ENCODE measurements at regions not wholly inside any gene's neighbourhood (a gene's known extent, or its start where the extent isn't known, plus 50 kb on each side); places are given as distances from the start of the nearest gene placed in this dataset.

DNA sequence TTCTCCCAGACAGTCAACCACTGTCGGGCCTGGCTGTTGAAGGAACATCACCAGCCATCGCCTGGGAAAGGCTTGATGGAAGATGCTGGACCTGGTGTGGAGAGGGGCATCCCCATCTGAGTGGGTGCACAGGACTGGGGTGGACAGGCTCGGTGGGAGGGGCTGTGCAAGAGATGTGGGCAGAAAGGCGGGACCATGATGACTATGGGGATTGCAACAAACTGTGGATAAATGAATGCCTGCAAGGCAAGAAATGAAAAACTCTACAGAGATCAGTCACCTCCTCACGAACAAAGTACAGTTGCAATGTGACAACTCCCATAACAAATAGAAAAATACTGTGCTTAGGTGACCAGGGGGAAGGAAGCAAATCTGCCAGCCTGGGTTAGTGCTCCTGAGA is 171.9 kb upstream of the GPR12 start:
- DNase-seq (ENCODE audit: low read depth), result no peak

DNA sequence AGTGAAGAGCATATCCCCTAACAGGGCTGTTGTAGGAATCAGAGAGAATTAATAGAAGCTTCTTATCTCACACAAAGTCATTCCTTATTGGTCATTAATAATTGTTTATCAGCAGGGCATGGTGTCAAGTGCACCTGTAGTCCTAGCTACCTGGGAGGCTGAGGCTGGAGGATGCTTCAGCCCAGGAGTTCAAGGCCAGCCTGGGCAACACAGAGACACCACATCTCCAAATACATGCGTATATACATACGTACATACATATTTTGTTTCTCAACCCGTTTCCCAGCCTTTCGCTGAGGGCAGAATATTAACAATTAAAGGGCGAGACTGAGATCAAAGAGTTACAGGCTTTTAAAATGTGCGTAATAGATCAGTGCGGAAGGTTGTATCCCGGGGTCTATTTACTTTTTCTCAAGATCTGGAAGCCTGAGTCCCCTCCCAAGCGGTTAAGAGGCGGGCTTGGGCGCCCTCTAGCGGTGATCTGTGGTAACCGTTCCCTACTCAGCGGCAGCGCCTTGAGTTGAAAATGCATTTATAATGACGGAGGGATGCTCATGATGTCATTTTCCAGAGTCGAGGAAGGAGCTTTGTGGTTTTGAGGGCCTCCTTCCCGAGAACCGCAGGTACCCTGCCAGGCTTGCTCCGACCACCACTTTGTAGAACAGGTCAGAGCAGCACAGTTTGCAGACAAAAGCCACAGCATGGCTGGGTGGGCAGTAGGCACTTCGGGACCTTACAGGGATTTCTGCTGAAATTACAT is 169.6 kb upstream of the GPR12 start:
- peak; percentile 58 for DNase-seq (ENCODE audit: low read depth)

DNA sequence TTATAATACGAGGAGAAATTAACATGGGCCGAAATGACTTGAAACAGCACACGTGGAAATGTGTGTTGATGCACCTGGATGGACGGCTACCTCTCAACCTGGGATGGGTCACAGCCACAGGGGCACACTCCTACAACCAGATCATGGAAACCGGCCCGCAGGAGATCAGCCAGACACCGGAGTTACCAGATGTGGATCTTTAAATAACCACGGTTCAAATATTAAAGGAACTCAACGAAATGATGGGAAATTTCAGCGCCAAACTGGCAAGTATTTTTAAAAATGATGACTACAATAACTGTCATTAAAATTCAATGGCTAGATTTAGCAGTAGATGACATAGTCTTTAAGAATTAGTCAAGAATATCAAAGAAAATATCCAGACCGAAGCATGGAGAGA is 166.9 kb upstream of the GPR12 start:
- DNase-seq (ENCODE audit: low read depth), result no peak

DNA sequence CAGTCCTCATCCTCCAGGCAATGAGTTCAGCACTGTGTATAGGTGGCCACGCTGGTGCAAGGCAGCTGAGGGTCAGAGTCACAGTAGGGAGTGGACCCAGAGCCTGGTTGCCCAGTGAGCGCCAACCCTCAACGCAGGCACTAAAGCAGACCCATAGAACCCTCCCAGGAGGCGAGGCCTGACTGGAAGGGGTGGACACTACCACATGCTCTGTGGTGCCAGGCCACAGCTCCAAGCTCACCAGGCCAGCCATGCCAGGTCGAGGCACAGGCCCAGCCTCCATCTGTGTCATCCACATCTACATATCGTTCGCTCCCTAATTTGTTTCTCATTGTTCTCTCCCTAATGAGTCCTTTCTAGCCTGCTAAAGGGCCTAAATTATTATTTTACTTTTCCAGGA is 165.8 kb upstream of the GPR12 start:
- no peak for DNase-seq (ENCODE audit: low read depth)

DNA sequence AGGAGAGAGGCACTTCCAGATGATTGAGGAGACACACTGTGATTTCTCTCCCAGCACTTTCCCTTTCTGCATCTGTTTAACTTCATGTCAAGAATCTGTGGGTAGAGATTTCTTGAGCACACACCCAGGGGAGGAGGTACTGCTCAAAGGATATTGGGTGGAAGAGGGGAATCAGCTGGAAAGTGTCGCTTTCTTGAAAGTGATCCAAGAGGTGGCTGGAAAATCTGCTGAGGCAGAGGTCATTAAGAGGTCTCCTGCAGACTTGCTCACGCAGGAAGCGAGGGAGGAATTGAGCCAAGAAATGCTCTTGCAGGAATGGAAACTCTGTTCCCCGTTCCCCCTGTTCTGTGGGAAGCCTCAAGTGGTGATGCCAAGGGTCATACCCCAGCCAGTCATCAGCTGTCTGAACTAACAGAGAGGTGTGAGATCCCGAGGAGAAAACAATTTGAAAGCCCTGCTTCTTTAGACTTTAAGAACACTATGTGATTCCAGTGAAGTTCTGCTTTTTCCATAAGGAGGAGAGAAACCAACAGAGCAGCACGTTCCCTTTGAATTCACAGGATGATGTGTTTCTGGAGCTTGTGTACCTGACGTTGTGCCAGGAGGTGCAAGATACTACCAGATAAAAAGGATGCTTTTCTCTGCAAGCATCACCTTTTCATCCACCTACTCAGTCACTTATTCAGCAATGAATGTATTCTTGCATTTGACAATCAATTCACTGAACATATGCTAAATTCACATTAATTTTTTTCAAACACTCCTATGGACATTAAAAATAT is 163.4 kb upstream of the GPR12 start:
- DNase-seq (ENCODE audit: low read depth), result no peak

DNA sequence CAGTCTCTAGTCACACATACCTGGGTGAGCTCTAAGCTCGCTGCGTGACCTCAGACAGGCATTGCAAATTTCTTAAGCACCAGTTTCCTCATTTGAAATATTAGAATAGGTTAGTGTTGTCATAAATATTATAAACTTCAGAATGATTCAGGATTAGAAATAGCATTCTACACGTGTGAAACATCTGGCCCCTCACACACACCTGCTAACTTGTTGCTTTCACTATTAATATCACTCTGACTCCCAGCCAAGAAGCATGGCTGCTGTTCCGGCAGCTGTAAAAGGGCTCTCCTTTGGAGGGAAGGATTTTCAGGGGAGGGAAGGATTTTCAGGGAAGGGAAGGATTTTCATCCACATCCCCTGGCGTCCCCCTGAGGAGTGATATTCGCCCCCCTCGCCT is 161.3 kb upstream of the GPR12 start:
- no peak for DNase-seq (ENCODE audit: low read depth)

DNA sequence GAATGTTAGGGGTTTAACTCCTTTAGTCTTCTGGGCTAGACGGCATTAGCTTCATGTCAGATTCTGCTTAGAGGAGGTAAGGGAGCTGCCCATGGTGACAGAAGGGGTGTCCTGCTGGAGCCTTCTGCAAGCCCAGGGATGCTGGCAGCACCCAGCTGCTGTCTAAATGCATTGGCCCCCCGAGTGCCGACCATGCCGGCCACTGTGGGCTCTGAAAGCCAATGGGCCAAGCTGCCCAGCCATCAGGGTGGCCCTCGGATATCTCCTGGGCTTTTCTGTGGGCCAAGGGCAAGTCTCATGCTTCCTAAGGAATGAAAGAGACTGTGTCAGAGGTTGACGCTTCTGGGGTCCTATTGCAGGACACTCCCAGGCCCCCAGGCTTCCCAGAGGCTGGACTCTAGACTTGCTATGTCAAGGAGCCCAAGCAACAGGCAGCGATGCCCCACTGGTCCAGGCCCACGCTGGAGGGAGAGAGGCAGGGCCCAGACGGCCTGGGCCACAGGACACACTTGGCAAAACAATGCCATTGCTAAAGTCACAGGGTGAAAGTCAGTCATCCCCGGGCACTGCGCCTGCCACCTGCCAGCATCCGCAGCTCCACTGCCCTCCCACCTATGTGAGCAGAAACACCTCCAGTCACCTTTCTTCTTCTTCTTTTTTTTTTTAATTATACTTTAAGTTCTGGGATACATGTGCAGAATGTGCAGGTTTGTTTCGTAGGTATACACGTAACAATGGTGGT is 160.2 kb upstream of the GPR12 start:
- no peak for DNase-seq (ENCODE audit: low read depth)

DNA sequence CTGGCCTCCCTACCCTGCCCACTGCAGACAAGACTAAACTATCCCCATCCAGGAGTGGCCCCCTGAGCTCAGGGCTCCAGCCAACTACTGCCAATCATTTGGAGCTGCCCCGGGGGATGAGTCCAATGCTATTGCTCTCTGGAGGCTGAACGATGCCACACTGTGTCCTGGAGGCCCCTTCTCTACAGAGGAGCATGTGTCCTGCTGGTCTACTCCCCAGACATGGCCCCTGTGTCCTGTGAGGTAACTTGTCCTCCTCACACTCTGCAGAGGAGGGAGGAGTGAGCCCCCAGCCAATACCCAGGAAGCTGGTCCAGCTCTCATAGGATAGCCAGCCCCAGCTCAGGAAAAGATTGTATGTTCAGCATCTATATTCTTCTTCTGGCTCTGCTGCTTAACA is 159.1 kb upstream of the GPR12 start:
- DNase-seq (ENCODE audit: low read depth), result no peak

DNA sequence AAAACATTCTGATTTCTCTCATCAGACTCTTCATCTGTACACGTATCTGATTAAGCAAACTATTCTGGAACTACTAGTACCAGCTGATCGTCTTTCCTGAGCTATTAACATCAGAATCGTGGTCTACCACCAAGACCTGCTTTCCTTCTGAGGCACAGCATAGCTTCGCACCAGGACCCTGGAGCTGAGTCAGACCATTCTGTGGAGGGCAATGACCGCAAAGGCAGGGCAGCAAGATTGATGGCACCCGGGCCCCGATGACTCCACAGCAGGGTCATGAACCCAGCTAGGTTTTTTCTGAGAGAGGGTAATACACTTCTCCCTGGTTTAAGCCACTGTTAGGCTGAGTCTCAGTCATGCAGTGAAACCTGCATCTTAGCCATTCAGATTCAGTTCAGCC is 158.7 kb upstream of the GPR12 start:
- no peak for DNase-seq (ENCODE audit: low read depth)

DNA sequence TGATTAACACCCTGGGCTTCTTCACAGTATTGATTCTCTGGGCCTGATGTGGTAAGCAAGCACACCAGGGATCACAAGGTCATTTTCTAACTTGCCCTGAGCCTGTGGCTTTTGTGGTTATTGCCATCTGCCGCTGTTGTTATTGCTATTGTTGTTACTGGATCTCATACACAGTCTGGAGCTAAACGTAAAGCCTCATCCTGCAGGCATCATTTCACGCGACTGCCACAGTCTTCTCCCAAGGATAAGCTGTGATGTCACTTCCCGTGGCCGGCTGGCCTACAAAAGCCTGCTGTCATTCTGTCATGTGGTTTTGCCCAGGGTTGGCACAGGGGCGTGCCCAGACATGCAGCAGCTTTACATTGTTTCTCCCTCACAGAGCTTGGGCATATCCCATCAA is 154.0 kb upstream of the GPR12 start:
- no peak for DNase-seq (ENCODE audit: low read depth)

DNA sequence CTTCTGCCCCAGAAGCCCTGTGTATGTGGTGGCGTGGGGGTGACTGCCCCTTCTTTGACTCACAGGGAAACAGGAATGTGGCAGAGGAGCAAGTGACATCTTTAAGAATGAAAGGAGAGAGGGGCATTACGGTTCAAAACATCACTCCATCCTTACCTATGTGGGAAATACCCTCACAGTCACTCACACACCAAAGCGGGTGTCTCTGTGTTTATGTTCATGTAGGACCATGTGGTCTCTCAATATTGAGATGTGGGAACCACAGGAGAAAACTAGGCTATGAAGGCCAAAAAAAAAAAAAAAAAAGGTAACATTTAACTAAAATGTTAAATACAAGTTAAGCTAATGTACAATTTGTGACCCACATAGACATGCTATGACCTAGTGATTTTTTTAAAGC is 153.6 kb upstream of the GPR12 start:
- no peak for DNase-seq (ENCODE audit: low read depth)

DNA sequence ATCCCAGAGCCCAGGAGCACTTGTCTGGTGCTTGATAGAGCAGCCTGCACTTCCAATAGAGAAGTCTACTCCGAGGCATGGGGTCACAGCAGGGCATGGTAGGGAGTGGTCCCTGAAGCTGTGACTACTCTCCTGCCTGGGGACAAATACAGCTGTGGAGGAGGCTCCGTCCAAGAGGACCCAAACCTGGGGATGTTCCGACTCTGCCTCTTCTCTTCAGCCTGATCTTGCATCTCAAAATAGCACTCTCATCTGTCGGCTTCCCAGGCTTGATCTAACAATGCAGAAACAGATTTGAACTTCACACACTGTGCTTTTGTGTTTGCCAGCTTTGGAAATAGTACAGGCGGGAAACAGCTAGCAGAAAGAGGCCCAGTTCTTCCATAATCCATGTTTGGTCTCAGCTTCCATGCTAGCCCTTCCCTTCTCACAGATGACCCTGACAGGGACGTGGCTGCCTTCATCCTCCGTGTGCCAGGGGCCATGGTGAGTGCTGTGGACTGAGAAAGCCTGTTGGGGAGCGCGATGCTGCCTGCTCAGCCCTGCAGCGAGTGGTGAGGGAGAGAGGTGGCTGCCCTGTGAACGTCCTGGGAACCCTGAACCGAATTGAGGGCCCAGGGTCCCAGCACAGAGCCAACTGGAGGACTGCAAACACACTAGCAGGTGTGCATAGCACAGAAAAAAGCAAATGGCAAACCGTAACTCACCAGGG is 150.3 kb upstream of the GPR12 start:
- DNase-seq (ENCODE audit: low read depth), result no peak

DNA sequence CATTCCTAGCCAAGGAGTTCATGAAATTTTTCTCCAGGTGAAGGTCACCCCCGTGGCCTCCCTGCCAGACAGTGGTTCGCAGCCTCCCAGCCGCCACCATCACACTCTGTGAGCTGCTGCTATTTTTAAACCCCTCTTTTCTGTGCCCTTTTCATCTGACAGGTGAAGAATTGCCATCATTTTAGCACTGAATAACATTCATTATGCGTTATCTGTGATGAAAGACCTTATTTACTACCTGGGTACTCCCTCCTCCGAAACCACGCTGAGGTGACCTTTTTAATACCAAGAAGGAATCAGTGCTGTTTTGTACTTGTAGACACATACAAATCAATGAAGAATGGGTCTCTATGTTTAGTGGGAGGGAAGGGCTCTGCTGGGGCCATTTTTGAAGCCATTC is 148.9 kb upstream of the GPR12 start:
- DNase-seq (ENCODE audit: low read depth), result no peak

DNA sequence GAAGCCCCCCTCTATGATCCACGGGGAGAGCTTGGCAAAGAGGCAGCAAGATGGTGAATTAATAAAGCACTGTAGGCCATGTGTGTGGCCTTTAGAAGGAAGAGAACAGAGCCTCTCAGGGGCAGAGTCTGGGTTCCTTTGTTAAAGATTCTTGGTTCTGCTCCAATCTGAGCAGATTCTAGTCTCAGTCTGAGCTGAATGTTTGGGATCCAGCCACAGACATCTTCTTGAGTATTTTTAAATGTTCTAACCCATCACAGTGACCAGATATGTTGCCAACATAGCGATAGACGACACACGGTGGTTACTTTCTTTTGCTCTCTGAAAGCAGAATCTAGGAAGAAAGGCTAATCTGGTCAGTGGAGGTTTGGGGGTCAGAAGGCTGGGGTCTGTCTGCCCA is 147.5 kb upstream of the GPR12 start:
- DNase-seq (ENCODE audit: low read depth), result no peak

DNA sequence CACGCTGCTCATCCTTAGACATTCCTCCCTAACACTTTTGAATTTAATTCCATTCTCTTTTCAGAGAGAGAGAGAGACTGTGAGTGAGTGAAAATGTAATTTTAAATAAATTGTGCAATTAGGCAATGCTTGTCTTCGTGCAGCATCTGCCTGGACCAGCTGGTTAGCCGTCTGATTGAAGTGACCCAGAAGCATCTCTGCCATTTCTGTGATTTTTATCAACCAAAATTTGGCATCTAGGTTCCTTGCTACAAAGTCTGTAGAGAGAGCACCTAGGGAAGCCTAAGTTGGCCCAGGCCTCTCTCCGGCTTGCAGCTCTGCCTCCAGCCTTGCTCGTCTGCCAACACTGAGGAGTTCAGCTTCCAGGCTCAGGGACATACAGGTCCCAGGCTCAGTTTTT is 138.6 kb upstream of the GPR12 start:
- DNase-seq (ENCODE audit: low read depth), result no peak

DNA sequence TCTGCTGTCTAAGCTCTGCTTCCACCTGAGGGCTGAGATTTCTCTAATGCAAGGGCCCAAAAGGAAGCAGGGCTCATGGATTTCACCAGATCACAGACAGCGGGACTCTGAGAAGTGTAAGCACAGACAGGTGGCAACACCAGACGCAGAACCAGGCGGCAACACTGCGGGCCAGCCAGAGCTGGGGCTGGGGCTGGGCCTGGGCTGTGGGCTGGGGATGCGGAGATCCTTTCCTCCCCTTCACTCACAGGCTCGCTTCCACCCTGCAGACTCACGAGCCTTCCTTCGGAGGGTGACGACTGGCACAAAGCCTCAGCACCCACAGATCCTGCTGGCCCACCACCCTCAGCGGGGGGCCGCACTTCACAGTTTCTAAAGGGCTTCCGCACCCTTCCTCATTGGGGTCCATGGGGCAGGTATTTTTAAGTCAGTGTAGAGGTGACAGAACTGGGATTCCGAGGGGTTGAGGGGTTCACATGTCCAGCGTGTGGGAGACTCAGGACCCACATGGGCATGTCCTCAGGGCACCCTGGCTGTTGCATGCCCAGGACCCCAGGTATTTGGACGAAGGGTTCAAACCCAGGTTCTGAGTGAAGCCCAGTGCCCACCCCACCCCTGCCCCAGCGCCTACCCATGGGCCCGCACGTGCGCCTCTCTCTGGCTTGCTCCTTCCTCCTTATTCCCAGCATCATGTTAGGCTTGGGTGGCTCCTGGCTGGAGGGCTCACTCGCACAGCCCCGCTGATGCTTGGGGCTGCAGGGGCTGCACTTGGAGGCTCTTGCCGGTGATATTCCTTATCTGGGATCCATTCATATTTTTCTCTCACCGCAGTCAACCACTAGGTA is 137.3 kb upstream of the GPR12 start:
- DNase-seq (ENCODE audit: low read depth), result no peak

DNA sequence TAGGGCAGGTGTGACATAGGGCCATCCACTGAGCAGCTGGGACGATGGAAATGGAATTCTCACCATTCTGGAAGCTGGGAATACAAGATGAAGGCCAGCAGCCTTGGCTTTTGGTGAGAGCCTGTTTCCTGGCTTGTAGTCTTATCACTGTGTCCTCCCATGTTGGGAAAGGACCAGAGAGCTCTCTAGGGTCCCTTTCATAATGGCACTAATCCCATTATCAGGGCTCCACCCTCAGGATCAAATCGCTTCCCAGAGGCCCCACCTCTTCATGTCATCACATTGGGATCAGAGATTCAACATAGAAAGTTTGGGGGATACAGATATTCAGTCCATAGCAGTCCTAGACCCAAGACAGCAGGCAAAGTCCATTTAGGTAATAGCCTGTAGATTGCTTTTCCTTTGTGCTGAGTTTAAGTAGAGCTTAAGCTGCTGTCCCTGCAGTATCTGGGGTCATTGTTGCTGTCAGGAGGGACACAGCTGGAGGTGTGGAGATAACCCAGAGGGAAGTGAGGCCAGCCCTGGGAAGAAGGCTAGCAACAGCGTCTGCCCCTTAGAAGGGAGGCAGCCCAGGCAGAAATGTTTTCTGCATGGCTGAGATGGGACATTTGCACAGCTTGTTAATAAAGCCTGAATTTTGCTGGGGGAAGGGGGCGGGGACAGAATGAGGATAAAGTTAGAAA is 136.5 kb upstream of the GPR12 start:
- no peak for DNase-seq (ENCODE audit: low read depth)

DNA sequence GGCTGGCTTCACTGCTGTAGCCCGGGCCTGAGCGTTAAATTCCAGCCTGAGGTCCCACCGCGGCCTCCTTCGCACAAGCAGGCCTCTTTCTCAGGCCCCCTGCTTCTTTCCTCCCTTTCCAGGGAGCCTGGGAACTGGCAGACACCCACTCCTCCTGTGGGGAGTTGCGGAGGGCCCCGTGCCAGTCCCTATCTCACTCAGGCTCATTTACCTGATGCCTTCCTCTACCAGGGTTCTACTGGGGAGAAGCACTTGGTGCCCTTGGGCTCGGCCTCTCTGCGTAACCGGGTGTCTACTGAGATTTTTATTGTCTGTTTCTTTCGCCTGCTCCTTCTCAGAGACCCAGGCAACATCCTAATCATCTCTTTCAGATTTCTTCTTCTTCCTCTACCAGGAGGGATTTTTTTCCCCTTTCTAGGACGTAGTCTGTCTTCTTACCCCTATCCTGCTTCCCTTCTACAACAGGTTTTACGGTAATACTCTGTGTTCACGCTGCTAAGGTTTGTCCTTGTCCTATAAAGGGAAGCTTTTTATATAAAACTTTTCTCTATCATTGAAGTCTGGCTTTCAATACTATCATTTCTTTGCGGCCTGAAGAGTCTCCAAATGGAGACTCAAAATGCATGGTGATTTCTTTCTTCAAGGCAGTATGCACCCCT is 135.4 kb upstream of the GPR12 start:
- no peak for DNase-seq (ENCODE audit: low read depth)

DNA sequence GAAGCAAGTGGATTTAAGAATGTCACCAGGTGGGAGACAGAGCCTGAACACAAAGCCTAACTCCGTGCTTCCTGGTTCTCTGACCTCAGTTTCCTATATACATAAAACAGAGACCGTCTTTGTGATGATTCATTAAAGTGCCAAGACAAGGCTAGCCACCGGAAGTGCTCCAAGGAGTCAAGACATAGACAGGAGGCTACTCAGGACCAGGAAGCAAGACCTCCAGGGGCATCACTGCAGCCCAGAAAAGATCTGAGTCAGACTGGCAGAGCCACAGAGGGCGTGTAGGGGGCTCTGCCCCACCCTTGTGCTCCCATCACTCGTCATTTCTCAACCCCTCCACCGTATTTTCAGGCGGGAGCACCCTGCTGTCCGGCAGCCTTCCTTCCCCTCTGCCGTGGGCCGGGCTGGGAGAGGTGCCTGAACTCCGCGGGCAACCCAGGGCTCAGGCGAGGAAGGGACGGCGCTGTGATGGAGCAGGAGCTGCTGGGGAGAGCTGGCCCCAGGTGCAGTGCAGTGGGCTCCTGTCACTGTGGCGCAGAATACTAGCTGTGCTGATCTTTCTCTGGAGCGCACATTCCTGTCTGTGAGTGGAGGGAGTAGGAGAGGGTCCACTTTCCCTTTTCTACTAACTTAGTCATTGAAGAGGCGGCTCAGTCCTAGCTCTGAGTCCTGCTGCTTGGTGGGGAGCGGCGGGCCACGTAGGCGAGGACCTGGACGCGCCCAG is 134.7 kb upstream of the GPR12 start:
- no peak for DNase-seq (ENCODE audit: low read depth)

DNA sequence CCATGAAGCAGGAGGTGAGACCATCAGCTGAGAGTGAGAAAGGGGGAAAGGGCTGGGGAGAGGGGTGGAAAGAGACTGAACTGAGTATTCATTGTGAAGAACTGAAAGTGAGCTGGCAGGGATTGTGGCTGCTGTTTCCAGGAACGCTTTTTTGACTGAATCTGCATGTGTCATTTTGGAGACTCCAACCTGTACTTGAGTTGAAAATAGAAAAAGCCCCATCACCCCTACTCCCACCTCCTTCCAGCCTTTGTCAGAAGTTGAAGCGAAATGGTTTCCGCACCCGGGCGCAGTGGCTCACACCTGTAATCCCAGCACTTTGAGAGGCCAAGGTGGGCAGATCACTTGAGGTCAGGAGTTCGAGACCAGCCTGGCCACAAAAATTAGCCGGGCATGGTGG is 128.0 kb upstream of the GPR12 start:
- no peak for DNase-seq (ENCODE audit: low read depth)

All from activated T-helper 9 cell treated with anti-CD3 and anti-CD28 coated beads, Interleukin-2, amount 50 U/mL, for 16 hours (primary cell).